Thyroid gland (tissue), 4 donors: ENCODE measurements at regions not wholly inside any gene's neighbourhood (a gene's known extent, or its start where the extent isn't known, plus 50 kb on each side); places are given as distances from the start of the nearest gene placed in this dataset.

ENCODE experiments used
- DNase-seq, 2 donors: peaks; one replicate each; pipeline ENCODE4 v3.0.0-alpha.2; 2019
- H3K27ac ChIP-seq, 3 donors: fragments of 200-600 bp; sonication (generic); 1 replicate in 2 of 3; 2 replicates in 1 of 3; pipeline ENCODE4 v1.5.1; 2016 to 2019; ENCODE audit warnings: mild to moderate bottlenecking in 1 of 3, moderate library complexity in 1 of 3
- H3K27me3 ChIP-seq: fragments of 200-600 bp; sonication (generic); one replicate; pipeline ENCODE4 v1.5.1; 2019
- H3K36me3 ChIP-seq, 2 donors: fragments of 200-600 bp; sonication (generic); one replicate each; pipeline ENCODE4 v1.5.1; 2016 to 2019
- H3K4me1 ChIP-seq, 2 donors: fragments of 200-600 bp; sonication (generic); one replicate each; pipeline ENCODE4 v1.5.1; 2017 to 2019
- H3K4me3 ChIP-seq, 3 donors: fragments of 200-600 bp; sonication (generic); replicated peaks in 1 of 3; 1 replicate in 2 of 3; 2 replicates in 1 of 3; pipeline ENCODE4 v1.5.1; 2016; ENCODE audit warnings: mild to moderate bottlenecking in 1 of 3
- H3K9me3 ChIP-seq: fragments of 200-600 bp; sonication (generic); one replicate; pipeline ENCODE4 v1.5.1; 2017
- POLR2A ChIP-seq, 2 donors: fragments of 450-650 bp; IDR thresholded peaks; one replicate each; pipeline ENCODE4 v1.6.1; 2017; ENCODE audit warnings: antibody characterized with exemption in 2 of 2, mild to moderate bottlenecking in 2 of 2, moderate library complexity in 1 of 2
- WGBS, 2 donors: methylation state at CpG; one replicate each; pipeline ENCODE4 v1.1.5; 2017; 5-methylcytosine and 5-hydroxymethylcytosine counted together
- intact Hi-C: fragments of 100-400 bp; cut with DNase I; formaldehyde crosslinking; loops from one replicate; pipeline ENCODE4 v1.15.1; 2023
- TF ChIP-seq, protein P1 (sequence below), 6 experiments: fragments of 200-600 bp in 3 of 6; fragments of 450-650 bp in 3 of 6; sonication (generic) in 3 of 6; IDR thresholded peaks; one replicate each; pipeline ENCODE4 v1.5.1; 2016 to 2019; ENCODE audit warnings: antibody characterized with exemption in 6 of 6, mild to moderate bottlenecking in 2 of 6, inconsistent platforms in 1 of 6, moderate library complexity in 1 of 6

DNA sequence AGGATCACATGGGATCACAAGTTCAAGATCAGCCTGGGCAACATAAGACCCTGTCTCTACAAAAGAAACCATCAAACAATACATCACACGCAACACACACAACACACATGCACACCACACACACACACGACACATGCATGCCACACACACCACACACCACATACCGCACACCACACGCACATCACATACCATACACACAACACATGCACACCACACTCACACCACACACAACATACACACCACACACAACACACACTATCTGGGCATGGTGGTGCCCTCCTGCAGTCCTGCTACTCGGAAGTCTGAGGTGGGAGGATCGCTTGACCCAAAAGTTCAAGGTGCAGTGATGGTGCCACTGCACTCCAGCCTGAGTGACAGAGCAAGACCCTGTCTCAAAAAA lies 198.3 kb downstream of the USP12 start:
- 77 to 78% methylated on average over 6 of the region's 6 CpGs for WGBS, 2 donors

GRCh38 chr13:26971990-26972887 lies 199.4 kb downstream of the USP12 start:
- no peak for DNase-seq
- Histone ChIP-seq H3K27ac (no peak overlapping the region), H3K27me3 (no peaks in the 10 kb centered on the region), H3K9me3 (no peaks in the 10 kb centered on the region), H3K4me1 (no peaks in the 10 kb centered on the region), H3K36me3 (no peaks in the 10 kb centered on the region), H3K4me3 (no peak overlapping the region)
- TF ChIP-seq POLR2A (IDR thresholded peaks at IDR 0.05), result no peak
- TF ChIP-seq, protein P1, sequence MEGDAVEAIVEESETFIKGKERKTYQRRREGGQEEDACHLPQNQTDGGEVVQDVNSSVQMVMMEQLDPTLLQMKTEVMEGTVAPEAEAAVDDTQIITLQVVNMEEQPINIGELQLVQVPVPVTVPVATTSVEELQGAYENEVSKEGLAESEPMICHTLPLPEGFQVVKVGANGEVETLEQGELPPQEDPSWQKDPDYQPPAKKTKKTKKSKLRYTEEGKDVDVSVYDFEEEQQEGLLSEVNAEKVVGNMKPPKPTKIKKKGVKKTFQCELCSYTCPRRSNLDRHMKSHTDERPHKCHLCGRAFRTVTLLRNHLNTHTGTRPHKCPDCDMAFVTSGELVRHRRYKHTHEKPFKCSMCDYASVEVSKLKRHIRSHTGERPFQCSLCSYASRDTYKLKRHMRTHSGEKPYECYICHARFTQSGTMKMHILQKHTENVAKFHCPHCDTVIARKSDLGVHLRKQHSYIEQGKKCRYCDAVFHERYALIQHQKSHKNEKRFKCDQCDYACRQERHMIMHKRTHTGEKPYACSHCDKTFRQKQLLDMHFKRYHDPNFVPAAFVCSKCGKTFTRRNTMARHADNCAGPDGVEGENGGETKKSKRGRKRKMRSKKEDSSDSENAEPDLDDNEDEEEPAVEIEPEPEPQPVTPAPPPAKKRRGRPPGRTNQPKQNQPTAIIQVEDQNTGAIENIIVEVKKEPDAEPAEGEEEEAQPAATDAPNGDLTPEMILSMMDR (IDR thresholded peaks at IDR 0.05), result peak in 2 of 6 experiments; percentile 5 to 19
- intact Hi-C loops, result no loop called here
- 41 to 45% methylated on average over 10 of the region's 10 CpGs for WGBS, 2 donors

More for the DNA sequence above, 198.3 kb downstream of the USP12 start:
- intact Hi-C loops, result no loop called here
- no peak overlapping the region for H3K27ac ChIP-seq
- H3K9me3 ChIP-seq, result no peaks in the 10 kb centered on the region
- H3K4me1 ChIP-seq, result no peaks in the 10 kb centered on the region
- no peaks in the 10 kb centered on the region for H3K27me3 ChIP-seq
- H3K4me3 ChIP-seq, result no peak overlapping the region
- no peaks in the 10 kb centered on the region for H3K36me3 ChIP-seq
- DNase-seq, result no peak
- TF ChIP-seq POLR2A (IDR thresholded peaks at IDR 0.05), result no peak
- TF ChIP-seq, protein P1 (IDR thresholded peaks at IDR 0.05), result no peak

- H3K27me3 ChIP-seq, result no peaks in the 10 kb centered on the region
- TF ChIP-seq POLR2A (IDR thresholded peaks at IDR 0.05), result no peak
- TF ChIP-seq, protein P1 (IDR thresholded peaks at IDR 0.05), result no peak
- DNase-seq, result no peak
- intact Hi-C loops, result no loop called here
- no peaks in the 10 kb centered on the region for H3K9me3 ChIP-seq
- no peaks in the 10 kb centered on the region for H3K36me3 ChIP-seq
- H3K4me1 ChIP-seq, result no peaks in the 10 kb centered on the region
- 50 to 65% methylated on average over 18 of the region's 22 CpGs for WGBS, 2 donors
- H3K4me3 ChIP-seq, result no peak overlapping the region
- H3K27ac ChIP-seq, result peak overlapping the region in 1 of 3 donors; percentile 9
Observed at GRCh38 chr13:26968431-26969341, 202.9 kb downstream of the USP12 start.

DNA sequence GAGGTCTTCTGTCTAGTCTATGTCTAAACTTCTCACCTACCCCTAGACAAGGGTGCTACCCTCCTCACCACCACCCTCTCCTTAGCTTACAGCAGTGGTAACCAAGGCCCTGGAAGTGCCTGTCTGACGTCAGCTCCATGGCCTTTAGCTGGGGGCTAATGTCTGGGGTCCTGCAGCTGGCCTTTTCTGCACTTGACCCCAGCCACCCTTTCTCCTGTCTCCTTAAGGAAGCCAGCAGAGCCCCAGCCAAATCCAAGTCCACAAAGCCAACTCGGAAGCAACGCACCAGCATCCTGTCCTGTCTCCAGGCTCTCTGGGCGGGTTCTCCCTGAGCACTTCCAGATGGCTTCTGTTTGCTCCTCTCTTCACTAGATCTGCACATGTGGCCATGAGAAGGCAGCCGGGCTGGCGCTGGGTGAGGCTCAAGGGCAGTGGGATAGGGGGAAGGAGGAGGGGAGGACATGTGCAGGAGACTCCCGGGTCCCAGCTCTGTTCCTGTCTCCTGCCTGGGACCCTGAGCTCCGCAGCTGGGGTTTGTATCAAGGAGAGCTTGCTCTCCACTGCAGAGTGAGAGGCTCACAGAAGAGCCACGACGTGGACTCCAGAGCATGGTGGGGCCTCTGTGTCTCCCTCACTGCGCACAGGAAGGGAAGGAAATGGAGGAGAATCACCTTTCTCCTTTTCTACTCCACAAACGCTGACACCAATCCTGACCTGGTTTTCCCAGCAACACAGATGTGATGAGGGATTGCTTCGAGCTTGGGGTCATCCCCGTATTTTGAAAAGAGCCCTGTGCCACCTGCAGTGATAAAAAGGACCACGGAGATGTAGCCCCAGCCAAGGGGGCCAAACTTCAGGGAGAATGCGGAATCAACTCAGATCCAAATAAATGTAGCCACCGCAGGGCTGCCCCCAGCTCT lies 204.2 kb downstream of the USP12 start:
- Histone ChIP-seq H3K27ac (no peak overlapping the region), H3K4me3 (no peak overlapping the region), H3K36me3 (no peaks in the 10 kb centered on the region), H3K9me3 (no peaks in the 10 kb centered on the region), H3K4me1 (no peaks in the 10 kb centered on the region), H3K27me3 (no peaks in the 10 kb centered on the region)
- intact Hi-C loops, result no loop called here
- 71 to 79% methylated on average over 16 to 17 of the region's 17 CpGs for WGBS, 2 donors
- DNase-seq, result no peak
- TF ChIP-seq, protein P1 (IDR thresholded peaks at IDR 0.05), result no peak
- no peak for TF ChIP-seq POLR2A (IDR thresholded peaks at IDR 0.05)
